Stimulated activated CD4-positive, alpha-beta T cell treated with anti-CD3 and anti-CD28 coated beads, TNF-alpha, amount 100 ng/mL, for 48 hours (primary cell): ENCODE measurements at regions not wholly inside any gene's neighbourhood (a gene's known extent, or its start where the extent isn't known, plus 50 kb on each side); places are given as distances from the start of the nearest gene placed in this dataset.
"Not testable (repeated sequence)": the region's sequence is repeated elsewhere in the genome, so short reads cannot be mapped to it uniquely, and the experiment has no call there.

Experiments
- DNase-seq, 3 donors: peaks; one replicate each; pipeline ENCODE4 v3.0.0-alpha.2; 2020; ENCODE audit warnings: low read depth in 3 of 3

DNA sequence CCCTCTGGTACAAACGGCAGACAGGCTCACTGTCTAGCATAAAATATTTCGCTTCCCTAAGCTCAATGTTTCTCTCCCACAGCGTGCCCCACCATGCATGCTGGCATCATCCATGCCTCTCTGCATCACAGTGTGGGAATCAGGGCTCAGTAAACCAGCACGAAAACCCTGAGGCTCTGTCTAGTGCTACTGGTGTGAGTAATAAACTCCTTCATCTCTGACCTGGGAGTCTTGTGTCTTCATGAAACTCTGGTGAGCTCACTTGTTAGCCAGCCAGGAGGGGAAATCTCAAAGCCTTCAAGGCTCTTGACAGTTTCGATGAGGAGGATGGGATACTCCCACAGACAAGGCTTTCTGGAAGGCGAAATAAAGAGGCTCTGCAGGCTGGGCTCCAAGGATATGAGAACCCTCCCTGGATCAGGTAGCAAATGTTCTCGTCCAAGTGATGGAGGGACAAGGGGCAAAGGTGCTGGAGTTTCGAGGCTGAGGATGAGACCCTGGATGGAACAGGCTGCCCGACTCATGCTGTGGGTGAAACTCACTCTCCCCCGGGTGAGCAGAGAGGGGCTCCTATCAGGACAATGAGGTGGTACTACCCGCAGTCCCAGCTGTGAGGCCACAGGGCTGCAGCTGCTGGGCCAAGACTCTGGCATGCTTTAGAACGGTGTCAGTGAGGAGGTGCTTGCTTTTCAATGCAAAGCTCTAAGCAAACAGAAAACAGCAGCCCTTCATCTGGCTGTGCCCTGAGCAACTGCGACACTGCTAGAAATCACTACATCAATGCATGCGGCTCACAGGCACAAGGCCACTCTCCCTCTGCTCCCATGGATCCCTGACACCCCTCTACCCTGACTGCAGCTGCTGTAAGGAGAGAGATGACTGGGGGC lies 69.3 kb downstream of the SHANK2 start:
- no peak for DNase-seq

DNA sequence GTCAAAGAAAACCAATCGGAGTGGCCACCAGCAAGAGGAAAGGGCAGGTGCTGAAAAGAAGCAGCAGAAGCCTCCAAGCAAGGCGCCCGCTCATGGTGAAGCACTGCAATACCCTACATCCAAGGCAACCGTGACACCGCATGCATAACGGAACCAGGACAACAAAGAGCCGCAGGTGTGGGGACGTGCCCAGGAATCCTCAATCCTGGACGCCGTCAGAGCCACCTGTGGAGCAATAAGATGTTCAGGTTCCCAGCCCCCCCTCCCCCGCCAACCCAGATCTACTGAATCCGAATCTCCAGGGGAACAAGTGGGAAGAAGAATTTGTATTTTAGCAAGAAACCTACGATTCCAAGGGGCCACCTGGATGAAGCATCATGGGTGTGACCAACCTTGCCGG lies 70.8 kb downstream of the SHANK2 start:
- DNase-seq, result no peak

DNA sequence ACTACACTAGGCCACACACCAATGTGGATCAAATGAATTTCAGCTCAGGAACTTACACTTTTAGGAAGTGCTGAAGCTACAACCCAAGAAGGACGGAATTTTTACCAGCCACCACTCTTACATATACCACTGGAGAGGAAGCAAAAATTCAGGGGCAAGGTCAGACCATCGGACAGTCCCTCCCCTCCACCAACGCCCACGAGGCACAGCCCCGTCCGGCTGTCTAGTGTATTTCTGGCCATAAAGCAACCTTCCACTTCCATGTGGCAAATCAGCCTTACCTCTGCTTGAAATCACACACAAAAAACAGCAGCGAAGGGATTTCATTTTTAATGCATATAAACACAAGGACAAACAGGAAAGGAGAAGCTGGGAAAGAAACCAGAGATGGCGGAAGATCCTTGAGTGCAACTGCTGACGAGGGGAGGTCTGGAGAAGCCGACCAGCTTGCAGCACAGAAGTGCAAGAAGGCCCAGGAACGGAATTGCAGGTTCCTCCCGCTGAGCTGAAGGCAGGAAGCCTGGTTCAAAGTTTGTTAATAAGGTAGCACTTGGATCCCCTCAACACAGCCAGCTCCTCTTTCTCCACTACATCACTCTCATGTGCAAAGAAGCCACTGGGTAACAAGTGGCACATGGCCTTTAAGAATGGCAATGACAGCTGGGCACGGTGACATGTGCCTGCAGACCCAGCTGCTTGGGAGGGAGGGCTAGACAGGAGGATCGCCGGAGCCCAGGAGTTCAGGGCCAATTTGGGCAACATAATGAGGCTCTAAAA lies 71.5 kb downstream of the SHANK2 start:
- DNase-seq, result no peak

DNA sequence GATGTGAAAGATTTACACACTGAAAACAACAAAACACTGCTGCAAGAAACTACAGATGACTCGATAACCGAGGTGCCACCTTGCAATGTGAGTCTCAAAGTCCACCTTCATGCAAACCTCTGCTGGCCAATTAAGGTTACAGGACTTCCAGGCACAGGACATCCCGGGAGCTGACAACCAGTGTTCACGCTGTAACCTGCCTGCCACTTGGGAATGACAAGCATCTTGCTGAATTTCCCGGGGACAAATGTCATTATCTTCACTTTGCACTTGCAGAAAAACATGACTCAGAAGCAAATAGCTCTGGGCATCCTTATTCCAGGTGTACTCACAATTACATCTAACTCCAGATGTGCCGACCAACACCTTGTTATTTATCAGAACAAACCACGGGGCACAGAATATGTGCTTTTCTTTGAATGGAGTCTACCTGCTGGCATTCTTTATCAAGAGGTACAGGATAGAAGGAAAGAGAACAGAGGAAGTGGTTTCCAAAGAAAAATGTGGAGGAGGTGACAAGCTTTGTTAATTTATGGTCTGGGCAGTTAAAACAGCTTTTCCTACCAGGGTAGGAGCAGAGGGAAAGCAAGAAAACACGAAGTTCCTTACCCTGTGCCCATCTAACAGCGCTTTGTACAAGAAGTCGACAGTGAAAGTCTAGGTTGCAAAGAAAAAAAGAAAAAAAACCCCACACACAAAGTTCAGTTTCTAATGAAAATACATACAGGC lies 72.3 kb downstream of the SHANK2 start:
- no peak for DNase-seq

DNA sequence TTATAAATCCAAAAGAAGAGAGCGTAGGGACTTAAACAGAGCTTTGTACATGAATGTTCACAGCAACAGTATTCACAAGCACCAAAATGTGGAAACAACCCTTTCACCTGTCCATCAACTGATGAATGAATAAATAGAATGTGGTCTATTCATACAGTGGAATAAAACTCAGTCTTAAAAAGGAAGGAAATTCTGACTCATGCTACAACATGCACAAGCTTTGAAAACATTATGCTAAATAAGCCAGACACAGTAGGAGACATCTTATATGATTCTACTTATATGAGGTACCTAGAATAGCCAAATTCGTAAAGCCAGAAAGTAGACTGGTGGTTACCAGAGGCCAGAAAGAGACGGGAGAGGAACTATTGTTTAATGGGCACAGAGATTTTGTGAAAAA lies 74.3 kb downstream of the SHANK2 start:
- DNase-seq, result no peak

DNA sequence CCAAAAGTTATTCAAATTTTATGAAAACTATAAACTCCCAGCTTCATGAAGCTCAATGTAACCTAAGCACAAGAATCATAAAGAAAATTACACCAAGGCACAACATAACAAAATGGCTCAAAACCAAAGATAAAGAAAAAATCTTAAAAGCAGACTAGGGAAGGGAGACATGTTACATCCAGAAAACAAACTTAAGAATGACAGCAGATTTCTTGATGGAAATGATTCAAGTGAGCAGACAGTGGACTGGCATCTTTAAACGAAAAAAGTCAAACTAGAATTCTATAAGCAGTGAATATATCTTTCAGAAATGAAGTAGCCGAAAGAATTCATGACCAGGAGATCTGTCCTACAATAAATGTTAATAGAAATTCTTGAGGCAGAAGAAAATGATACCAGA lies 75.6 kb downstream of the SHANK2 start:
- DNase-seq, result no peak

DNA sequence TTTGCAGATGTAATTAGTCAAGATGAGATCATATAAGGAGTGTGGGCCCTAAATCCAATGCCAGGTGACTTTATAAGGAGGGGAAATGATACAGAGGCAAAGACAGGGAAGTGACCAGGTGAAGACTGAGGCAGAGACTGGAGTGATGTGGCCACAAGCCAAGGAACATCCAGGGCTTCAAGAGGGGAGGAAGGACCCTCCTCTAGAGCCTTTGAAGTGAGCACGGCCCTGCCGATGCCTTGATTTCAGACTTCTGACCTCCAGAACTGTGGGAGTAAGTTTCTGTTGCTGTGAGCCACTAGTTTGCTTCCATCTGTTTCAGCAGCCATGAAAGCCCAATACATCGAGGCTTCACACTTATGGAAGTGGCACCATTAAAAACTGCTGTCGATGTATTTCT lies 78.7 kb downstream of the SHANK2 start:
- no peak for DNase-seq

DNA sequence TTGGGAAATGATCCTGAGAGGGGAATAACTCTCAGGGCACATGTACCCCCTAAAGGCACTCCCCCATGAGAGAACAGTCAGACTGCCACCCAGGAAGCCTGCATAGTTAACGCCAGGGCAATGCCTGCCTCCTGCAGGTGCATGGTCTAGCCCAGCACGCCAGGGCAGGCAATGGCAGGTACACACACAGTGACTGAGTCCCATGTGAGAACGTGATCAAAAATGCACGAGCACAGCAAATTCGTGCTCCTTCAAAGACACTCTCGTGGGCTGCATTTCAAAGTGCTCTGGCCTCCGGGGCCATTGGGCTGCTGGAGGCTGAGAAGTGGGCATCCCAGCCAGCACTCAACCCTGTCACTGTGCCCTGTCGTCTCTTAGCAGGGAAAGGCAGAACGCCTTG lies 79.7 kb downstream of the SHANK2 start:
- no peak for DNase-seq

DNA sequence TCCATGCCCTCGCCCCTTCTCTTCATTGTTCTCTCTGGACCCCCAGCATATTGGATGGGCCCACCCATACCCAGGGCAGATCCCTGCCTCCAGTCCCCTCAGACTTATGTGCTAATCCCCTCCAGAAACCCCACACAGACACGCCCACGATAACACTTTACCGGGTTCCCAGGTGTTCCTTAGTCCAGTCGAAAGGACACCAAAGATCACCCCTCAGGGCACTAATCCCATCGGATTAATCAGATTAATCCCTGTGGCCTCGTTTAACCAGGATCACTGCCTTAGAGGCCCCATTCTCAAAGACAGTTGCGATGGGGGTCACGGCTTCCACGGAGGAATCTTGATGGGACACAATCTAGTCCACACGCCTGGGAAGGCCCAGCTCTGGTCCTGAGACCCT lies 80.8 kb downstream of the SHANK2 start:
- DNase-seq, result no peak

DNA sequence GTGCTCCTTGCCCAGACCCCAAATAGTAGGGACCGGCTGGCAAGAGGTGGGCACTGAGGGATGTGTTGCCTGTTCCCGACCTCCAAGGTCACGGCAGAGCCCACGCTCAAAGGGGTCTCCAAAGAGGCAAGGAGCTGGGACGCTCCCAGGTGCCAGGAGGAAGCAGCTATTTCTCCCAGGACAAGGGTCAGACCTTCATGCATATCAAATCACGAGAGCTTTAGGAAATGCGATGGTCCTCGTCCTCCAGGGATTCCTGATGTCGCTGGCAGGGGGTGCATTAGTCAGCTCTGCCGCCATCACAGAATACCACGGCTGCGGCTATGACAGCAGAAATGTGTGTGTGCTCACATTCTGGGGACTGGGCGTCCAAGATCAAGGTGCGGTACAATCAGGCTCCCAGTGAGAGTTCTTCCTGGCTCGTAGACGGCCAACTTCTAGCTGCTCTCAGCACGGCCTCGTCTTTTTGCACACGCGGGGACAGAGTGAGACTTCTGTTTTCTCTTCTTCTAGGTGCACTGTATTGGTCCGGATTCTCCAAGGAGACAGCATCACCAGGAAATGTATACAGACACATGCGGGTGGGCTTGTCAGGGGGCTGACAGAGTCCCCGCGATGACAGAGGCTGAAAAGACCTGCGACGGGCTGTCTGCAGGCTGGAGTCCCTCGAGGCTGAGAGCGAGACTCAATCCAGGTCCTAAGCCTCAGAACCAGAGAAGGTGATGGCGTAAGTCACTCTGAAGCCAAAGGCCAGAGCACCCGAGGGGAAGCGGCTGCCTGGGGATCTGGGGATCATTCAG lies 81.6 kb downstream of the SHANK2 start:
- no peak for DNase-seq

DNA sequence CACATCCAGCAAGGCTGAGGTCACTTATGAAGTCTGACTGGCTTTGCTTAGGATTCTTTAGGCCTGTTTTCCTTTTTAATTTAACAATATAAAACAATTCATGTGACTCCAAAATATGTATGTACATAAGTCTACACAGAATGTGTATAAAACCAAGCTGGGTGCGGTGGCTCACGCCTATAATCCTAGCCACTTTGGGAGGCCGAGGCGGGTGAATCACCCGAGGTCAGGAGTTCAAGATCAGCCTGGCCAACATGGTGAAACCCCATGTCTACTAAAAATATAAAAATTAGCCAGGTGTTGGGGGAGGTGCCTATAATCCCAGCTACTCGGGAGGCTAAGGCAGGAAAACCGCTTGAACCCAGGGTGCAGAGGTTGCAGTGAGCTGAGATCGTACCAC lies 83.1 kb downstream of the SHANK2 start:
- DNase-seq, result no peak

DNA sequence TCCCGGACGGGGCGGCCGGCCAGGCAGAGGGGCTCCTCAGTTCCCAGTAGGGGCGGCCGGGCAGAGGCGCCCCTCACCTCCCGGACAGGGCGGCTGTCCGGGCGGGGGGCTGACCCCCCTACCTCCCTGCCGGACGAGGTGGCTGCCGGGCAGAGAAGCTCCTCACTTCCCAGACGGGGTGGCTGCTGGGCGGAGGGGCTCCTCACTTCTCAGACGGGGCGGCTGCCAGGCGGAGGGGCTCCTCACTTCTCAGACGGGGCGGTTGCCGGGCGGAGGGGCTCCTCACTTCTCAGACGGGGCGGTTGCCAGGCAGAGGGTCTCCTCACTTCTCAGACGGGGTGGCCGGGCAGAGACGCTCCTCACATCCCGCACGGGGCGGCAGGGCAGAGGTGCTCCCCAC lies 84.6 kb downstream of the SHANK2 start:
- not testable (repeated sequence) for DNase-seq

DNA sequence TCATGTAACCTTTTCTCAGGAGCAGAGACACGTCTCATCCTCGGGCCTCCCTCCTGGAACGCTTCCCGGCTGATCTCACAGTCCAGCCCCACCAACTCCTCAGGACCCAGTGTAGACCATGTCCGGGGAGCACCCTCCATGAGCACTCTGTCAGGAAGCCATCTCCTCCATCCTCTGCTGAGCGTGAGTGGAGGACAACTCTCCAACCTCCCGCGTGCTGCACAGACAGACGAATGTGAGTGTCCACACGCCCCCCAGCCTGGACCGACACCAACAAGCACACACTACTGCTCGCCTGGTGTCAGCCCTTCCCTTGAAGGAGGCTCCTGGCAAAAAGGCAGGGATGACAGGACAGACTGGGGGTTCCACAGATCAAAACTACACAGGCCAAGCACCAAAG lies 86.6 kb downstream of the SHANK2 start:
- DNase-seq, result no peak

DNA sequence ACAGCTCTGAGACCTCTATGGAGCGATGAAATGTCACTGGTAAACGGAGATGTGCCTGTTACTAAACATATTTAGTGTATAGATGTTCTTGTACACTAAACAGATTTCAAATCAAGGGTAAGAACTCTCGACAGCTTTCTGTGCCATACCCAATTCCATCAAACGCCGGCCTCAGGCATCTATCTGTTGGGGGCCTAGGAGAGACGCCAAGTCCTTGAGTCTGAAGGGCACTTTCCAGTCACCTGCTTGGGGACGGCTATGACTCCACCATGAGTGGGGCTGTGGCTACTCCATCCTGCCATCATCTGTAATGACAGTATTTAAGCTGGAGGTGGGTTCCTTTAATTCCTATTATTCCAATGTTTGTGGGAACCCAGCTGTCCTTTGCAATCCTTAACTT lies 87.8 kb downstream of the SHANK2 start:
- DNase-seq, result no peak

DNA sequence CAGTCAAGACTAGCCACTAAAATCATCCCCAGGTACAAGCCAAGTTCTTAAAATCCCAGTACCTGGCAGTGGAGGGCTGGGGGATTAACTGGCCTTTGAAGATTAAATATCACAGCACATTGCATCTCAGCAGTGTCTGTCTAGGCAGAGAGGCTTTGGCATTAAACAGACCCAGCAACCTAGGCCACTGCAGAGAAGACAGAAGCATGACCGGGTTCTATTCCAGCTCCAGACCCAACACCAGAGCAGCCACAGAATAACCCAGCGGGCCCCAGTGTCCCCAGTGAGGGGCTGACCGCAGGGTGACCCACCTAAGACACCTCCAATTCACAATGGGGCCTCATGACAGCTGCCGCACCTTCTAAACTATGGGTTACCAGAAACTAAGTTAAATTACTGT lies 88.2 kb downstream of the SHANK2 start:
- no peak for DNase-seq

DNA sequence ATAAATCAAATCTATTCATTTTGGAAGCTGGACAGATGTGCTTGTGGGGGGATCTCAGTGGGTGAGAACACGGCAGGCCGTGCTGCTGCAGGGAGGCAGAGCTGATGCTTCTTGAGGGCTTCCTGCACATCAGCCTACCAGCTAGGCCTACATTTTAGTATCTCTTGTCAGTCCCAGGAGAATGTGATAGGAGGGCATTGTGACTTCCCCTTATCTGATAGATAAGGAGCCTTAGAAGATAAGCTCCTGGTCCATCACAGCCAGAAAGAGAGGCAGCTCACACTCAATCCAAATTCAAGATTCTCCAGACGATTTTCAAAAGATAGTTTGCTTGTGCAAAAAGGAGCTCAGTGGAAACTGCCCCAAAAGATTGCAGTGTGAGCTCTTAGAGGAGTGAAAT lies 89.0 kb downstream of the SHANK2 start:
- DNase-seq, result no peak

DNA sequence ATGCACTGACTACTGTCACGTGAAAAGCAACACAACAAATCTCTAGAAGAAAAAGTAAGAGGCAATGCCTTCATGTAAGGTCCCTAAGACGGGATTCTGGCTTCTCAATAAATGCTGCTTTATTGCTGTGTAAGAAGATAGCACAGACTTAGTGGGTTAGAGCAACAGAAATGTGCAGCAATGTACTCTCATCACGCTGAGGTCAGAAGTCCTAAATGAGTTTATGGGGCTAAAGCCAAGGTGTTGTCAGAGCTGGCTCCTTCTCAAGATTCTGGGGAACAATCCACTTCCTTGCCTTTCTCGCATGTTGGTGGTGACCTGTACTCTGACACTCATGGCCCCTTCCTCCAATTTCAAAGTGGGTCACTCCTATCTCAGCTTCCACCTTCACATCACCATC lies 93.4 kb downstream of the SHANK2 start:
- no peak for DNase-seq

DNA sequence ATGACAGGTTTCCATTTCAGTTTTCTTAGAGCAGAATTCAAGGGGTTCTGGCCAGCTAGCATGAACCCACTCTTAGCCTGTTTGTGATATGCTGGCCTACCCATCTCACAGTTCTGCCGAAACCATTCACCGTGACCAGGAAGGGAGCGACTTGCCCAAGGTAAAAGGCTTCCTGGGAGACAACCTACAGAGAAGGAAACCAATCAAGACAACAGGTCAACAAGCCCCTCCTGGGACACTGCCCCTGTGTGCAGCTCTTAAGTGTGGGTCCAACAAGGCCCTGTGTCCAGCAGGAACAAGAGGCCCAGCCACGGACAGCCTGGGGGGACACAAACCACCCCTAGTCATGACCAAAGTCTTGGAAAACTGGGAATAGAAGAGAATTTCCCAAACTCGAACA lies 94.7 kb downstream of the SHANK2 start:
- not testable (repeated sequence) for DNase-seq

DNA sequence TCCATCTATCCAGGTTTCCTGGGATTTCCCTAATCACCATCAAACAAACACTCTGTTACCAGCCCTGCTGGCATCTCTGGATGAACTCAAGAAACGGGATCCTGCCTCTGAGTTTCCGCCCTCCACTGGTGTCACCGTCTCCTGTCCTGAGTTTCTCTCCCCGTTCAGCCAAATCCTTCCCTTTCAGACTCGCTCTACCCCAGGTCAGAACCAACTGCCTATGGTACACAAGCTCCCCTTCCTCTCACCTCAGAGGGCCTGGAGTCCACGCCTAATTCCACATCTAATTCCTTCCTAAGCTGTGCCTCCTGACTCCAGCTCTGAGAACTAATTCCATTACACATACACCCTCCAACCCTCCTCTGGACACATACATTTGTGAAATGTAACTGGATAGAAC lies 96.1 kb downstream of the SHANK2 start:
- DNase-seq, result no peak

DNA sequence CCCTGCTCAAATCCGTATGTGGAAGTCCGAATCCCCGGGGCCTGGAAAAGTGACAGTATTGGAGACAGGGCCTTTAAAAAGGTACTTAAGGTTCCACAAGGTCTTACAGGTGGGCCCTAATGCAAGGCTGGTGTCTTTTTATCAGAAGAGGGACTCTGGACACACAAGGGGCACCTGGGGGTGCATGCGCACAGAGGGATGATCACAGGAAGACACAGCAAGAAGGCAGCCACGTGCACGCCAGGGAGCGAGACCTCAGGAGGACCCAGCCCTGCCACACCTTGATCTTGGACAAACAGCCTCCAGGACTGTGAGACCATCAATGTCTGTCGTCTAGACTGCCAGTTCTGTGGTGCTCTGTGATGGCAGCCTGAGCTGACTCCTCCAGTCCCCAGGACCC lies 96.5 kb downstream of the SHANK2 start:
- DNase-seq, result no peak

DNA sequence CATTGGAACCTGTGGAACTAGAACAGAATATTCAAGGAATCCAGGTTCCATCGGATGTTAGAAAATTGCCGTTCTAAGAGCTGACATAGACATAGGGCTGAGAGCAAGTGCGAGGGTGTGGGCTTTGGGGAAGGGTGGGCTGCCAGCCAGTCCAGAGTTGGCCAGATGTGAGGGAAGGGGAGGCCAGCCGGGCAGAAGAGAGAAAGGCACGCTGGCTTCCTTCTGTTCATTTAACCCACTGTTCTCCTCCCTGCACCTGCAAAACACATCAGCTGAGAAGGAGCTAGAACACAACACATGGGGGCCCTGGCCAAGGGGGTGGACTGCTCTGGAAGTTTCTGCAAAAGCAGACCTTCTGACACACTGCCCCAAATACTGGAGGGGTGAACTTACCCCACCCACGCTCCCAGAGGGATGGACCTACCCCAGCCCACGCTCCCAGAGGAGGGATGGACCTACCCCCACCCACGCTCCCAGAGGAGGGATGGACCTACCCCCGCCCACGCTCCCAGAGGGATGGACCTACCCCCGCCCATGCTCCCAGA lies 98.0 kb downstream of the SHANK2 start:
- DNase-seq, result no peak
